ENCODE measurements at regions not wholly inside any gene's neighbourhood (a gene's known extent, or its start where the extent isn't known, plus 50 kb on each side); places are given as distances from the start of the nearest gene placed in this dataset.

DNA sequence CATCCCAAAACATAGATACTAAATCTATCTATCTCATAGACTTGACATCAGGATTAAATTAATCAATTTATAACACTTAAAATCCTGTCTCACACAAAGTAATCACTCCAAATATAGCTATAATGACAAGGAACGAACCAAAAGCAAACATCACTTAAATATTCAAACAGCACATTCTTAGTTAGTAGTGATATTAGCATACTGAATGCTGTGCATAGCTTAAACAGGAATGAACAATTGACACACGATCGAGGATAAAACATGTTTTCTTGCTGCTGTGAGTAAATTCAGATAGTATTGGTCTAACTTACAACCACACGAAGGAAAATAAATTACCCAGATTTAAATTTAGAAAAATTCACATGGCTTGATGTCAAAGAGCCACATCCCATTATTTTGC is 58.9 kb upstream of the SNTG2 start:
- no peak overlapping the region for H3T11ph ChIP-seq (ENCODE audit: low read length)
- H4K20me1 ChIP-seq (ENCODE audit: control insufficient read depth, insufficient read depth, insufficient read length), result no peaks in the 10 kb centered on the region
- no peak overlapping the region for H2AK5ac ChIP-seq (ENCODE audit: insufficient read length, low read length)
- H4K5ac ChIP-seq (ENCODE audit: insufficient read length, low read depth, low read length), result no peak overlapping the region
- H3K9ac ChIP-seq (ENCODE audit: extremely low read depth, insufficient read length, low read length), result no peak overlapping the region
- peaks cover 6% of the 10 kb centered on the region; the same call in 1 of the 2 replicates for H3K4me1 ChIP-seq (ENCODE audit: insufficient read depth, low read length)
- Mint-ChIP-seq H3K9me3 (peaks cover 12 to 20% of the 10 kb centered on the region in 2 experiments), H3K27ac (no peak overlapping the region), H3K4me1 (peaks cover 52 to 53% of the 10 kb centered on the region in 2 experiments), H3K4me3 (no peak overlapping the region), H3K27me3 (ENCODE audit: low read depth) (peaks cover 8% of the 10 kb centered on the region), H3K36me3 (ENCODE audit: insufficient read depth in 1 of 3, low read depth in 3 of 3) (peaks cover 8 to 13% (median 11%) of the 10 kb centered on the region in 3 experiments; a peak in 5 of 7 replicates)
- H3K23ac ChIP-seq (ENCODE audit: insufficient read length, low read depth, low read length), result no peak overlapping the region
- no peak overlapping the region for H3K18ac ChIP-seq (ENCODE audit: insufficient read length, low read depth, low read length)
- no peak overlapping the region for H2BK5ac ChIP-seq (ENCODE audit: insufficient read length, low read length)
- no peak overlapping the region for H3K56ac ChIP-seq (ENCODE audit: insufficient read length, low read depth, low read length)
- H2BK20ac ChIP-seq (ENCODE audit: low read depth, low read length, poor library complexity, severe bottlenecking), result no peak overlapping the region
- no peak for DNase-seq
- no peak overlapping the region for H2BK15ac ChIP-seq (ENCODE audit: low read depth, low read length)
- no peak overlapping the region for H4K91ac ChIP-seq (ENCODE audit: insufficient read length, low read depth, low read length)
- H4K8ac ChIP-seq (replicated peaks; ENCODE audit: insufficient read length, low read depth, low read length), result no peak overlapping the region
- H3K14ac ChIP-seq (ENCODE audit: insufficient read depth, low read length), result no peak overlapping the region
- no peaks in the 10 kb centered on the region for H3K27me3 ChIP-seq (ENCODE audit: insufficient read depth, low read length)
- no peak overlapping the region for H3K4ac ChIP-seq (ENCODE audit: low read depth, low read length)
- no peaks in the 10 kb centered on the region for H3K79me2 ChIP-seq (ENCODE audit: insufficient read depth, low read length)
- H2BK12ac ChIP-seq (ENCODE audit: insufficient read length, low read depth, low read length), result no peak overlapping the region
- WGBS (ENCODE audit: extremely low coverage, insufficient read length, low lambda C conversion rate), result no CpG with 5 or more reads among the region's 4 CpGs
- H2AFZ ChIP-seq (ENCODE audit: low read length), result no peak overlapping the region
- TF ChIP-seq, protein P1, sequence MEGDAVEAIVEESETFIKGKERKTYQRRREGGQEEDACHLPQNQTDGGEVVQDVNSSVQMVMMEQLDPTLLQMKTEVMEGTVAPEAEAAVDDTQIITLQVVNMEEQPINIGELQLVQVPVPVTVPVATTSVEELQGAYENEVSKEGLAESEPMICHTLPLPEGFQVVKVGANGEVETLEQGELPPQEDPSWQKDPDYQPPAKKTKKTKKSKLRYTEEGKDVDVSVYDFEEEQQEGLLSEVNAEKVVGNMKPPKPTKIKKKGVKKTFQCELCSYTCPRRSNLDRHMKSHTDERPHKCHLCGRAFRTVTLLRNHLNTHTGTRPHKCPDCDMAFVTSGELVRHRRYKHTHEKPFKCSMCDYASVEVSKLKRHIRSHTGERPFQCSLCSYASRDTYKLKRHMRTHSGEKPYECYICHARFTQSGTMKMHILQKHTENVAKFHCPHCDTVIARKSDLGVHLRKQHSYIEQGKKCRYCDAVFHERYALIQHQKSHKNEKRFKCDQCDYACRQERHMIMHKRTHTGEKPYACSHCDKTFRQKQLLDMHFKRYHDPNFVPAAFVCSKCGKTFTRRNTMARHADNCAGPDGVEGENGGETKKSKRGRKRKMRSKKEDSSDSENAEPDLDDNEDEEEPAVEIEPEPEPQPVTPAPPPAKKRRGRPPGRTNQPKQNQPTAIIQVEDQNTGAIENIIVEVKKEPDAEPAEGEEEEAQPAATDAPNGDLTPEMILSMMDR (conservative IDR thresholded peaks at IDR 0.05), result no peak
- H2BK120ac ChIP-seq (ENCODE audit: low read depth, low read length, poor library complexity, severe bottlenecking), result no peak overlapping the region
- no peak overlapping the region for H3K27ac ChIP-seq (ENCODE audit: insufficient read length, low read depth, low read length)
- no peak overlapping the region for H3K4me2 ChIP-seq (ENCODE audit: insufficient read depth, insufficient read length, low read length)
- no peaks in the 10 kb centered on the region for H3K23me2 ChIP-seq (ENCODE audit: insufficient read length, low read depth, low read length, poor library complexity, severe bottlenecking)
- H3K79me1 ChIP-seq (ENCODE audit: insufficient read depth, low read depth, low read length, poor library complexity, severe bottlenecking), result no peaks in the 10 kb centered on the region
- peaks cover 8% of the 10 kb centered on the region for H3K9me3 ChIP-seq (ENCODE audit: control insufficient read depth, low read depth, low read length)

Measured in H9 (cell line).